Mesothelial cell of epicardium (in vitro differentiated cells): ENCODE measurements at regions not wholly inside any gene's neighbourhood (a gene's known extent, or its start where the extent isn't known, plus 50 kb on each side); places are given as distances from the start of the nearest gene placed in this dataset.

ENCODE experiments used
- DNase-seq, 2 experiments: peaks; one replicate each; pipeline ENCODE4 v3.0.0; 2021; ENCODE audit warnings: low spot score in 2 of 2; ENCODE audit not compliant: unreplicated experiment in 2 of 2
- H3K27ac Mint-ChIP-seq: 2 replicates; pipeline ENCODE4 v1.8.0; 2021; ENCODE audit warnings: mixed read lengths
- H3K27me3 Mint-ChIP-seq: 2 replicates; pipeline ENCODE4 v1.8.0; 2021; ENCODE audit warnings: low read depth, mixed read lengths
- H3K36me3 Mint-ChIP-seq: 2 replicates; pipeline ENCODE4 v1.8.0; 2021; ENCODE audit warnings: mixed read lengths
- H3K4me1 Mint-ChIP-seq: 2 replicates; pipeline ENCODE4 v1.8.0; 2021; ENCODE audit warnings: mixed read lengths
- H3K4me3 Mint-ChIP-seq: 2 replicates; pipeline ENCODE4 v1.8.0; 2021; ENCODE audit warnings: mild to moderate bottlenecking, moderate library complexity, mixed read lengths
- H3K9me3 Mint-ChIP-seq: 2 replicates; pipeline ENCODE4 v1.8.0; 2021; ENCODE audit warnings: mixed read lengths
- CTCF ChIP-seq: fragments of 200-600 bp; sonication (generic); IDR thresholded peaks from one replicate; pipeline ENCODE4 v1.5.0; 2021; ENCODE audit warnings: antibody characterized with exemption; ENCODE audit not compliant: unreplicated experiment

DNA sequence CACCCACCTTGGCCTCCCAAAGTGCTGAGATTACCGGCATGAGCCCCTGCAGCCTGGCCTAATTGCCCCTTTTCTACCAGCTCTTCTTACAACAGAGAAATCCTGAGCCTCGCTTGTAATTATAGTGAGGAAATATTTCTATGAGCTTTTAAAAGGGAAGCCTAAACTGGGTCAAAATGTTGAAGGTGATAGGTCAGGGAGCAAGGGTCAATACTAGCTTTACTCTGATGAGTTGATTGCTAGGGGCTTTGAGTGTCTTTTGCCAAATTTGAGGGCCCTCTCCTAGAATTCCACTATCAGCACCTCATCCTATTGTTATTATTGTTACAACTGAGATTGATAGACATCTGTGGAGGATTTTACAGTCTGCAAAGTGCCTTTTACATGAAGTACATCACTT, 62.4 kb upstream of the PIAS1 start:
- H3K4me1 Mint-ChIP-seq = peaks cover 8% of the 10 kb centered on the region
- H3K4me3 Mint-ChIP-seq = no peak overlapping the region
- no peaks in the 10 kb centered on the region for H3K9me3 Mint-ChIP-seq
- H3K36me3 Mint-ChIP-seq = no peaks in the 10 kb centered on the region
- H3K27ac Mint-ChIP-seq = no peak overlapping the region
- H3K27me3 Mint-ChIP-seq = no peaks in the 10 kb centered on the region
- no peak for DNase-seq
- no peak for TF ChIP-seq CTCF

DNA sequence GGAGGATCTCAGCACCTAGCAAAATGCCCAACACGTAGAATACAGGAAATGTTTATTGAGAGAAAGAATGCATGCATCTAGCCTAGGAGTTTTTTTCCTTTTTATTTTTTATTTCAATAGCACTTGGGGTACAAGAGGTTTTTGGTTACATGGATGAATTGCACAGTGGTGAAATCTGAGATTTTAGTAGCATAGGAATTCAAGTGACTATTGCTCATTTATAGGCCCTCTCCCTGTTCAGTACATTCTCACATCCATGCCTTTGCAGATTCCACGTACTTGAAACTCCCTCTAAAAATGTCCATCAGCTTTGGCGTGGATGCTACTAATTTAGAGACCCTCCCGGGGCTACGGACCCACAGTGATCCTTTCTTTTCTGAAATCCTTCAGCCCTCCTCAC, 61.7 kb upstream of the PIAS1 start:
- no peak for DNase-seq
- TF ChIP-seq CTCF = no peak
- Mint-ChIP-seq H3K9me3 (no peaks in the 10 kb centered on the region), H3K36me3 (no peaks in the 10 kb centered on the region), H3K27me3 (no peaks in the 10 kb centered on the region), H3K4me3 (no peak overlapping the region), H3K27ac (no peak overlapping the region), H3K4me1 (peaks cover 8% of the 10 kb centered on the region)

- TF ChIP-seq CTCF = no peak
- H3K27ac Mint-ChIP-seq = no peak overlapping the region
- peaks cover 9% of the 10 kb centered on the region for H3K4me1 Mint-ChIP-seq
- H3K36me3 Mint-ChIP-seq = no peaks in the 10 kb centered on the region
- no peaks in the 10 kb centered on the region for H3K9me3 Mint-ChIP-seq
- DNase-seq = no peak
- no peak overlapping the region for H3K4me3 Mint-ChIP-seq
- H3K27me3 Mint-ChIP-seq = no peaks in the 10 kb centered on the region
These were observed 61.3 kb upstream of the PIAS1 start for GRCh38 chr15:67992834-67993233.

GRCh38 chr15:67997996-67998395, 56.1 kb upstream of the PIAS1 start:
- Mint-ChIP-seq H3K27me3 (no peaks in the 10 kb centered on the region), H3K4me1 (peaks cover 26% of the 10 kb centered on the region), H3K9me3 (no peaks in the 10 kb centered on the region), H3K4me3 (no peak overlapping the region), H3K27ac (peak overlapping the region; percentile 84), H3K36me3 (no peaks in the 10 kb centered on the region)
- TF ChIP-seq CTCF = no peak
- DNase-seq = no peak

DNA sequence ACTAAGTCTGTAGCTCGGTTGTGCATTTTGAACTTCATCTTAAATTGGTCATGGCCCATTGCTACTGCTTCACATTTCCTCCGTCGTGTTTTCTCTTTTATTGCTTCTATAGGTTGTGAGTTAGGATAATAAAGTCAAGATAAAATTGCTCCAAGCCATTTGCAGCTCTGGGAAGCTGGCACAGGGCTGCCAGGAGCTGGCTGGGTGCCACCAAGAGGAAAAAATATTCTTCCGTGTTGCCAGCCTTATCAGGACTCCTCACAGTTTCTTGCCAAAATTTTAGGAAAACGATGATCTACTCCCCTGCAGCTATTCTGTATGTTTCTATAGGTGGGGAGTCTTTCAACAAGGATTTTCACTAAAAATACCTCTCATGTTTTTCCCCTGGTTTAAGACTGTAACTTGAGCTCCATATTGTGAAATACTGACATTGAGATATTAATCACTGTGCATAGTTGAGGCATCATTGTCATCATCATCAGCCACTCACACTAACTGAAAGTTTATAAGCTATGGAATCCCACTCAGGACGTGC, 55.4 kb upstream of the PIAS1 start:
- no peak overlapping the region for H3K4me3 Mint-ChIP-seq
- no peaks in the 10 kb centered on the region for H3K27me3 Mint-ChIP-seq
- no peak for TF ChIP-seq CTCF
- DNase-seq = no peak
- peaks cover 26% of the 10 kb centered on the region for H3K4me1 Mint-ChIP-seq
- H3K36me3 Mint-ChIP-seq = no peaks in the 10 kb centered on the region
- no peaks in the 10 kb centered on the region for H3K9me3 Mint-ChIP-seq
- peak overlapping the region; percentile 84 for H3K27ac Mint-ChIP-seq
